Thymus (tissue), 11 donors: ENCODE measurements at regions not wholly inside any gene's neighbourhood (a gene's known extent, or its start where the extent isn't known, plus 50 kb on each side); places are given as distances from the start of the nearest gene placed in this dataset.

Experiments used
- DNase-seq, 9 donors: peaks; one replicate each; pipeline ENCODE4 v3.0.0-alpha.2; 2013; ENCODE audit warnings: low spot score in 9 of 9, low read depth in 6 of 9, missing footprints in 1 of 9
- H3K27ac ChIP-seq, 2 donors: one replicate each; pipeline ENCODE4 v1.5.1; 2013; ENCODE audit warnings: control low read depth in 1 of 2, low read depth in 1 of 2, low read length in 1 of 2, mild to moderate bottlenecking in 1 of 2, moderate library complexity in 1 of 2
- H3K27me3 ChIP-seq, 2 donors: one replicate each; pipeline ENCODE4 v1.5.1; 2013; ENCODE audit warnings: low read length in 1 of 2; ENCODE audit not compliant: control insufficient read depth in 2 of 2, insufficient read depth in 1 of 2
- H3K36me3 ChIP-seq, 2 donors: one replicate each; pipeline ENCODE4 v1.5.1; 2013; ENCODE audit warnings: low read length in 1 of 2, mild to moderate bottlenecking in 1 of 2, moderate library complexity in 1 of 2; ENCODE audit not compliant: control insufficient read depth in 2 of 2, insufficient read depth in 2 of 2
- H3K4me1 ChIP-seq, 2 donors: one replicate each; pipeline ENCODE4 v1.5.1; 2013; ENCODE audit warnings: low read length in 2 of 2; ENCODE audit not compliant: control insufficient read depth in 2 of 2, insufficient read depth in 2 of 2
- H3K4me3 ChIP-seq, 2 donors: one replicate each; pipeline ENCODE4 v1.5.1; 2013; ENCODE audit warnings: low read length in 2 of 2, control low read depth in 1 of 2, mild to moderate bottlenecking in 1 of 2
- H3K9me3 ChIP-seq, 2 donors: one replicate each; pipeline ENCODE4 v1.5.1; 2013; ENCODE audit warnings: low read length in 1 of 2, mild to moderate bottlenecking in 1 of 2; ENCODE audit not compliant: control insufficient read depth in 2 of 2, insufficient read depth in 1 of 2
- WGBS: extraction: QIAGEN DNeasy Blood & Tissue Kit; methylation state at CpG from one replicate; pipeline ENCODE4 v1.1.7; 2013; 5-methylcytosine and 5-hydroxymethylcytosine counted together
- donor health status: healthy.

DNA sequence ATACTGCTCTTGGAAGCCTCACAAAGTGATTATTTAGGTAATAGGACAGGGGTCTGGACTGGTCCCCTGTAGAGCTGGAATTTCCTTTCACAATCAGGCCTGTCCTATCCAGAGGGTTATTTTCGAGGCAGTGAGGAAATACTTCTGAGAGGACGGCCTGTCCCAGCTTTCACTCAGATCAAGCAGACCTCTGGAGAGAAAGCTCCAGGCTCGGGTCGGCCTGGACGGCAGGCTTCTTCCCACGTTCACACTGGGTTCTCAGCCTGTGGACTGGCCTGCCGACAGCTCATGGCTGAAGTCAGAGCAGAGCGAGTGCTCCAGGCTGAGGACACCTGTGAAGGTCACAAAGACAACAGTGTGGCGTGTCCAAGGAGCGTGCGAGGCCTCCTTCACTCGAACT lies 405.3 kb downstream of the VPS13C start:
- Histone ChIP-seq H3K4me1 (no peaks in the 10 kb centered on the region), H3K27ac (no peak overlapping the region), H3K9me3 (no peaks in the 10 kb centered on the region), H3K27me3 (no peaks in the 10 kb centered on the region), H3K4me3 (no peak overlapping the region), H3K36me3 (no peaks in the 10 kb centered on the region)
- DNase-seq = no peak
- 96% methylated on average over 12 of the region's 12 CpGs for WGBS

GRCh38 chr15:61654002-61654740 lies 406.1 kb downstream of the VPS13C start:
- 93% methylated on average over 9 of the region's 9 CpGs for WGBS
- DNase-seq = no peak
- Histone ChIP-seq H3K27me3 (no peaks in the 10 kb centered on the region), H3K9me3 (no peaks in the 10 kb centered on the region), H3K4me3 (no peak overlapping the region), H3K4me1 (no peaks in the 10 kb centered on the region), H3K27ac (no peak overlapping the region), H3K36me3 (no peaks in the 10 kb centered on the region)

- DNase-seq = no peak
- WGBS = 86% methylated on average over 9 of the region's 9 CpGs
- no peak overlapping the region for H3K27ac ChIP-seq
These were observed 407.1 kb downstream of the VPS13C start for GRCh38 chr15:61653110-61653509.

GRCh38 chr15:61651267-61651666 lies 409.0 kb downstream of the VPS13C start:
- Histone ChIP-seq H3K9me3 (no peaks in the 10 kb centered on the region), H3K27me3 (no peaks in the 10 kb centered on the region), H3K4me3 (no peak overlapping the region), H3K27ac (no peak overlapping the region), H3K36me3 (no peaks in the 10 kb centered on the region), H3K4me1 (no peaks in the 10 kb centered on the region)
- 88% methylated on average over 3 of the region's 3 CpGs for WGBS
- DNase-seq = no peak

More at GRCh38 chr15:61653110-61653509, 407.1 kb downstream of the VPS13C start:
- no peaks in the 10 kb centered on the region for H3K36me3 ChIP-seq
- no peaks in the 10 kb centered on the region for H3K27me3 ChIP-seq
- H3K9me3 ChIP-seq = no peaks in the 10 kb centered on the region
- H3K4me1 ChIP-seq = no peaks in the 10 kb centered on the region
- H3K4me3 ChIP-seq = no peak overlapping the region

DNA sequence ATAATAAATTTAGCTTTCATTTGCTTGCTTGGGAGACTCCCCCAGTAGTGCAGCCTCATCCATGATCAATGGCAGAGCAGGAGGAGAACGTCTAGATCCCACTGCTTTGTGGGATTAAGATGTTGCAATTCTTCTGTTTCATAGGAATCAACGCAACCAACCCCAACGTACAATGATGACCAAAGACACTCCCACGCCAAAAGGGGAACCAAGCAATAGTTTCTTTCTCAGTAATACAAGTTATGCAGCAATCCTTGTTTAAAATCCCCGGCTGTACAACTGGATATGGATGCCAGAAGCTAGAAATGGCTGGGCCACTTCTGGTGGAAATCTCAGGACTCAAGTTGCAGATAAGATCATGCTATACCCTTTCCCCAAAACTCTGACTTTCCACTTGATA lies 411.2 kb downstream of the VPS13C start:
- Histone ChIP-seq H3K36me3 (no peaks in the 10 kb centered on the region), H3K27me3 (no peaks in the 10 kb centered on the region), H3K4me1 (no peaks in the 10 kb centered on the region), H3K9me3 (no peaks in the 10 kb centered on the region), H3K27ac (no peak overlapping the region), H3K4me3 (no peak overlapping the region)
- DNase-seq = no peak
- 90% methylated on average over 5 of the region's 5 CpGs for WGBS

DNA sequence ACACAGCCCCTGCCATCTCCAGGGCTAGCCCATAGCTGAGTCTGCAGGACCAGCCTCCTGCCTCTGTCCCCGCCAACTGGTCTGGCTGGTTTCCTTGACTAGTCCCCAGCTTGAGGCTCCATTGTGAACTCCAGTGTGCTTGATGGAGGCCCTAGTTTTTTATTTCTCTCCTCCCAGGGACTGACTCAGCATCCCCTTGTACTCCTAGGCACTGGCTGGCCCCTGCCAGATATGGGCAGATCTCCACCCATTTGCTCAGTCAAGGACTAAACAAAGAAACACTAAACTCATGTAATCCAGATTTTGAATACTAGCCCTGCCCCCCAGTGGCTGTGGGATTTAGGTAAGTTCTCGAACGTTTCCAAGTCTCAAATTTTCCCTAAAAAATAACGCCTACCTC lies 415.4 kb upstream of the RORA start:
- Histone ChIP-seq H3K27ac (no peak overlapping the region), H3K36me3 (no peaks in the 10 kb centered on the region), H3K9me3 (no peaks in the 10 kb centered on the region), H3K4me3 (no peak overlapping the region), H3K27me3 (no peaks in the 10 kb centered on the region), H3K4me1 (no peaks in the 10 kb centered on the region)
- no peak for DNase-seq
- 92% methylated on average over 4 of the region's 4 CpGs for WGBS

DNA sequence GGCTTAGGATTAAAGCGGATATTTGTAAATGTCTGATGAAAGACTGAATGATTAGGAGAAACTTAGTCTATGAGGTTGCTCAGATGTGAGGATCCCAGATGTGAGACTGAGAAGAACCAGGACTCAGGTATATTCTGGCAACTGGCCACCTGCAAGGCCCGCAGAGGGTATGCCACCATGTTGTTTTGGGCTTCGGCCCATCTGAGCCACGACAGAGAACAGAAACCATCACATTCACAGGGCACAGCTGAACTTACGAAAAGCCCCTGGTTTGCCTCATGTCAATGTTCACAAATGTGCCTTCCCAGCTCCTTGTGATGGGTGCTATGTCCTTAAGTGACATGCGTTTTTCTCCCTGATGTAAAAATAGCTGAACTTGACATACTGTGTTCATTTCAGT lies 412.5 kb upstream of the RORA start:
- DNase-seq = no peak
- H3K4me3 ChIP-seq = no peak overlapping the region
- H3K36me3 ChIP-seq = no peaks in the 10 kb centered on the region
- H3K27ac ChIP-seq = no peak overlapping the region
- WGBS = 96% methylated on average over 6 of the region's 6 CpGs
- H3K9me3 ChIP-seq = no peaks in the 10 kb centered on the region
- H3K4me1 ChIP-seq = no peaks in the 10 kb centered on the region
- no peaks in the 10 kb centered on the region for H3K27me3 ChIP-seq

- H3K4me3 ChIP-seq = no peak overlapping the region
- no peak overlapping the region for H3K27ac ChIP-seq
- no peak for DNase-seq
- H3K9me3 ChIP-seq = no peaks in the 10 kb centered on the region
- H3K27me3 ChIP-seq = no peaks in the 10 kb centered on the region
- no peaks in the 10 kb centered on the region for H3K4me1 ChIP-seq
- H3K36me3 ChIP-seq = no peaks in the 10 kb centered on the region
These were observed 411.7 kb upstream of the RORA start for GRCh38 chr15:61640756-61641155.

GRCh38 chr15:61639491-61639890 lies 410.4 kb upstream of the RORA start:
- H3K4me1 ChIP-seq = no peaks in the 10 kb centered on the region
- no peak overlapping the region for H3K27ac ChIP-seq
- H3K9me3 ChIP-seq = no peaks in the 10 kb centered on the region
- WGBS = 80% methylated on average over 12 of the region's 12 CpGs
- no peak overlapping the region for H3K4me3 ChIP-seq
- H3K27me3 ChIP-seq = no peaks in the 10 kb centered on the region
- no peaks in the 10 kb centered on the region for H3K36me3 ChIP-seq
- DNase-seq = no peak
